Right lobe of liver (tissue), 6 donors: ENCODE measurements at regions not wholly inside any gene's neighbourhood (a gene's known extent, or its start where the extent isn't known, plus 50 kb on each side); places are given as distances from the start of the nearest gene placed in this dataset.

ENCODE experiments used
- ATAC-seq, 4 donors: fragments of 200-7000 bp; cut with Tn5 transposase; one replicate each; pipeline ENCODE4 v1.9.1; 2020; ENCODE audit warnings: mild to moderate bottlenecking in 4 of 4, moderate library complexity in 4 of 4
- DNase-seq, 3 donors: peaks; one replicate each; pipeline ENCODE4 v3.0.0-alpha.2; 2020
- H3K27ac ChIP-seq, 3 donors: fragments of 200-600 bp; one replicate each; pipeline ENCODE4 v1.8.0; 2022
- H3K27me3 ChIP-seq, 2 donors: fragments of 200-600 bp; one replicate each; pipeline ENCODE4 v1.8.0; 2022
- H3K36me3 ChIP-seq, 4 donors: fragments of 200-600 bp; sonication (generic) in 1 of 4; one replicate each; pipeline versions ENCODE4 v1.5.1 to v1.8.0; 2017 to 2022; ENCODE audit warnings: control low read depth in 1 of 4
- H3K4me1 ChIP-seq, 4 donors: fragments of 200-600 bp; sonication (generic) in 1 of 4; one replicate each; pipeline versions ENCODE4 v1.5.1 to v1.8.0; 2017 to 2022; ENCODE audit warnings: control low read depth in 1 of 4
- H3K4me3 ChIP-seq, 3 donors: fragments of 200-600 bp; one replicate each; pipeline ENCODE4 v1.8.0; 2022
- H3K9me3 ChIP-seq, 4 donors: fragments of 200-600 bp; sonication (generic) in 1 of 4; one replicate each; pipeline versions ENCODE4 v1.5.1 to v1.8.0; 2017 to 2022; ENCODE audit warnings: control low read depth in 1 of 4
- CTCF ChIP-seq, 4 donors: fragments of 200-600 bp in 3 of 4; fragments of 450-650 bp in 1 of 4; IDR thresholded peaks; one replicate each; pipeline versions ENCODE4 v1.5.1 to v1.8.0; 2016 to 2022; ENCODE audit warnings: antibody characterized with exemption in 4 of 4, mild to moderate bottlenecking in 2 of 4
- POLR2A ChIP-seq: fragments of 450-650 bp; IDR thresholded peaks from one replicate; pipeline ENCODE4 v1.6.1; 2017; ENCODE audit warnings: antibody characterized with exemption, mild to moderate bottlenecking
- WGBS: methylation state at CpG from one replicate; pipeline ENCODE4 v1.1.6; 2018; ENCODE audit warnings: low coverage, low lambda C conversion rate; ENCODE audit not compliant: insufficient coverage; ENCODE audit errors: missing lambda C conversion rate; 5-methylcytosine and 5-hydroxymethylcytosine counted together
- intact Hi-C, 2 donors: fragments of 100-400 bp; cut with DNase I; formaldehyde crosslinking; loops; one replicate each; pipeline versions ENCODE4 v1.11.2 to v1.14.1; 2022
- donor health status: DM: no; HTN: yes; CAD: no.
- donor health status: DM: no; HTN: no; CAD: no.
- donor health status: DM: no; HTN: no; CAD: no.
- donor health status: DM: no; HTN: yes; CAD: no.
- donor health status: DM: no; HTN: yes; CAD: no.

DNA sequence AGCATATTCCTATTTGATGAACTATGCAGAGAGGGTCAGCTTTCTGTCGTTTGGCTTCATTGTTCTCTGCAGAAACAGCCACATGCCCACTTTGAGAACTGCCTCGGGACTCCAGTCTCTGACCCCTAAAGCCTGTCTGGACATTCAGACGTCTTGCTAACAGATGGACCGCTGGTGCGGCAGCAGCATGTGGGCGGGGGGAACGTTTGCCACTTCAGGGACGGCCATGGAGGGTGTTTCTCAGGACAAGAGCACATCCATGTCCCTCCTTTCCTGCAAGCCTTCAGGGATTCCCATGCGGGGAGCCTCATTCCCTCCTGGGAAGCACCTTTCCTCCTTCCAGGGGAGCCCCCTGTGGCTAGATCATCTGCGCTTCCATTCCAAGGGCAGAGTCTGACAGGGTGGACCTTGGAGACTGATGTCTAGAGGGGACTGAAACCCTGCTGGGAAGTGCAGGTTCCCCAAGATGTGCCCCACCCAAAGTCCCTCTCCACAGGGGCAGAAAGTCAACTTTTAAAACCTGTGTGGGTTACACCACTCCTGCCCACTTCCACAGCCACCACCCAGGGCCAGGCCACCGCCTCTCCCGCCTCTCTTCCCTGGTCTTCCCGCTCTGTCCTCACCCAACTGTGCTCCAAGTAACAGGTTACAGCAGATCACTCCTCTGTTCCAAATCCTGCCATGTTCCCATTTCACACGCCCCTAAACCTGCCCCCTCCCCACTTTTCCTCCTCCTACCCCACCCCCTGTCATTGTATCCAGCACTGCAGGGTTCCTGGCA is 94.8 kb upstream of the PMEPA1 start:
- no peak overlapping the region for H3K27ac ChIP-seq
- no peak overlapping the region for H3K4me3 ChIP-seq
- TF ChIP-seq CTCF (IDR thresholded peaks at IDR 0.05) (no peak), POLR2A (no peak)
- H3K9me3 ChIP-seq: no peaks in the 10 kb centered on the region
- intact Hi-C loops: no loop called here
- no peaks in the 10 kb centered on the region for H3K4me1 ChIP-seq
- 67% methylated on average over 7 of the region's 14 CpGs for WGBS
- H3K27me3 ChIP-seq: no peaks in the 10 kb centered on the region
- DNase-seq (no peak), ATAC-seq (no peak)
- H3K36me3 ChIP-seq: no peaks in the 10 kb centered on the region

DNA sequence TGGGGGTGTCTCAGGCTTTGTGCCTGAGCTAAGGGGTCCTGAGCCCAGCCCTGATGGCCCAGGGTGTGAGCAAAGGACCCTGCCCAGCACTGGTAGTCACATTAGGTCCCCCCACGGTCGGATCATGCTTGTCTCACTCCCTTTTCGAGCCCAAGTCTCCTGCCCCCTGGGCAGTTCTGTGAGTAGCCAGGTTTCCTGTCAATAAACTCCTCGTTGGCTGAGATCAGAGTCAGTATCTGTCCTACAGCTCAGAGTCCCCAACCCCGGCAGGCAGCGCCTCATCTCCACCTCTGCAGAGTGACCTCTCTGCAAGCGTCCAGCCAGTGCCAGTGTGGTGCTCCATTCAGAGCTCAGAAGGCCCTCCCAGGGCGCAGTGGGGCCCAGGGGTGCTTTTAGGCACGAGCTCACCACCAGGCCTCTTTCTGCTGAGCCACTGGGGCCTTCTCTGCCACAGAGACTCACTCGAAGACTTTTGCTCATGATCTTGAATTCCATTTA is 93.7 kb upstream of the PMEPA1 start:
- no peaks in the 10 kb centered on the region for H3K4me1 ChIP-seq
- intact Hi-C loops: no loop called here
- H3K36me3 ChIP-seq: no peaks in the 10 kb centered on the region
- H3K27me3 ChIP-seq: no peaks in the 10 kb centered on the region
- no peak for DNase-seq
- H3K4me3 ChIP-seq: no peak overlapping the region
- no peaks in the 10 kb centered on the region for H3K9me3 ChIP-seq
- TF ChIP-seq POLR2A (no peak), CTCF (IDR thresholded peaks at IDR 0.05) (no peak)
- no peak overlapping the region for H3K27ac ChIP-seq
- 20% methylated on average over 1 of the region's 10 CpGs for WGBS
- ATAC-seq: no peak

GRCh38 chr20:57802765-57803507 is 93.1 kb upstream of the PMEPA1 start:
- ATAC-seq: no peak
- intact Hi-C loops: no loop called here
- DNase-seq: no peak
- Histone ChIP-seq H3K4me1 (no peaks in the 10 kb centered on the region), H3K27me3 (no peaks in the 10 kb centered on the region), H3K9me3 (no peaks in the 10 kb centered on the region), H3K27ac (no peak overlapping the region), H3K36me3 (no peaks in the 10 kb centered on the region), H3K4me3 (no peak overlapping the region)
- TF ChIP-seq POLR2A: no peak
- TF ChIP-seq CTCF (IDR thresholded peaks at IDR 0.05): no peak
- 61% methylated on average over 6 of the region's 12 CpGs for WGBS

DNA sequence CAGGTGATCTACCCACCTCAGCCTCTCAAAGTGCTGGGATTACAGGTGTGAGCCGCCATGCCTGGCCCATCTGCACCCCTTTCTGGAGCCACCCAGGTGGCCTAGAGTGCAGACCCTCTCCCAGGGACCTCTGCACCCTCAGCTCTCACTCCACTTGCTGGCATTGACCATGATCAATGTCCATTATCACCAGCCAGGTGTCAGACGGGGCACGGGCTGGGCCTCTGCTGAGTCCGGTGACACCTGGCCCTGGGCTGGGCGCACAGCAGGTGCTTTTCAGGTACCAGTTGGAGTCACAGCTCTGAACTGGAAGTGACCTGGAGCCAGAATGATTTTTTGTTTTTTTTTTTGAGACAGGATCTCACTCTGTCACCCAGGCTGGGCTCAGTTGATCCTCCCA is 91.8 kb upstream of the PMEPA1 start:
- intact Hi-C loops: no loop called here
- Histone ChIP-seq H3K27ac (no peak overlapping the region), H3K36me3 (no peaks in the 10 kb centered on the region), H3K9me3 (no peaks in the 10 kb centered on the region), H3K4me1 (no peaks in the 10 kb centered on the region), H3K27me3 (no peaks in the 10 kb centered on the region), H3K4me3 (no peak overlapping the region)
- TF ChIP-seq CTCF (IDR thresholded peaks at IDR 0.05): no peak
- no peak for TF ChIP-seq POLR2A
- WGBS: 50% methylated on average over 2 of the region's 5 CpGs
- ATAC-seq (no peak), DNase-seq (no peak)
